GM04504 (cell line): ENCODE measurements at regions not wholly inside any gene's neighbourhood (a gene's known extent, or its start where the extent isn't known, plus 50 kb on each side); places are given as distances from the start of the nearest gene placed in this dataset.

Experiments used
- DNase-seq: peaks from one replicate; pipeline ENCODE4 v3.0.0-alpha.2; 2012; ENCODE audit warnings: low read depth

GRCh38 chrX:134717698-134718097 lies 59.4 kb upstream of the PLAC1 start:
- no peak for DNase-seq

- DNase-seq, result no peak
Measured at GRCh38 chrX:134716620-134717012, 58.3 kb upstream of the PLAC1 start.

- DNase-seq, result no peak
Measured at GRCh38 chrX:134715930-134716619, 57.8 kb upstream of the PLAC1 start.

GRCh38 chrX:134714633-134715110 lies 56.4 kb upstream of the PLAC1 start:
- DNase-seq, result no peak

- DNase-seq, result no peak
Measured at GRCh38 chrX:134713618-134714107, 55.4 kb upstream of the PLAC1 start.

- DNase-seq, result no peak
Measured at GRCh38 chrX:134712272-134712671, 54.0 kb upstream of the PLAC1 start.

- DNase-seq, result no peak
Measured at GRCh38 chrX:134711135-134711921, 53.1 kb upstream of the PLAC1 start.
